Neural progenitor cell (in vitro differentiated cells): ENCODE measurements at regions not wholly inside any gene's neighbourhood (a gene's known extent, or its start where the extent isn't known, plus 50 kb on each side); places are given as distances from the start of the nearest gene placed in this dataset.

Source experiments
- CTCF ChIP-seq: fragments of 200-600 bp; sonication (generic); IDR thresholded peaks from 2 replicates; pipeline ENCODE4 v1.5.1; 2017; ENCODE audit warnings: antibody characterized with exemption, mild to moderate bottlenecking
- EZH2 ChIP-seq: fragments of 200-600 bp; sonication (generic); IDR thresholded peaks from 2 replicates; pipeline ENCODE4 v1.6.1; 2017; ENCODE audit warnings: antibody characterized with exemption, mild to moderate bottlenecking, moderate library complexity
- EZH2phosphoT487 ChIP-seq: fragments of 200-600 bp; sonication (generic); IDR thresholded peaks from 2 replicates; pipeline ENCODE4 v1.6.1; 2017; ENCODE audit warnings: antibody characterized with exemption

GRCh38 chr9:86825299-86825698 is 122.0 kb downstream of the GAS1 start:
- no peak for TF ChIP-seq CTCF
- TF ChIP-seq EZH2, result no peak
- TF ChIP-seq EZH2phosphoT487, result no peak
